ENCODE measurements at regions not wholly inside any gene's neighbourhood (a gene's known extent, or its start where the extent isn't known, plus 50 kb on each side); places are given as distances from the start of the nearest gene placed in this dataset.

GRCh38 chr9:88664773-88665172 is 129.8 kb downstream of the NXNL2 start:
- no peak for TF ChIP-seq POLR2A (IDR thresholded peaks at IDR 0.05)
- TF ChIP-seq CTCF (IDR thresholded peaks at IDR 0.05), result no peak
- no peak for TF ChIP-seq POLR2AphosphoS5 (IDR thresholded peaks at IDR 0.05)
- TF ChIP-seq EP300 (IDR thresholded peaks at IDR 0.05), result no peak

All from suprapubic skin (tissue), 4 donors.